HG02973 (cell line): ENCODE measurements at regions not wholly inside any gene's neighbourhood (a gene's known extent, or its start where the extent isn't known, plus 50 kb on each side); places are given as distances from the start of the nearest gene placed in this dataset.

Experiments
- ATAC-seq: cut with Tn5 transposase; IDR thresholded peaks from one replicate; pipeline ENCODE4 v1.9.1; 2021; ENCODE audit warnings: moderate library complexity; ENCODE audit not compliant: unreplicated experiment

DNA sequence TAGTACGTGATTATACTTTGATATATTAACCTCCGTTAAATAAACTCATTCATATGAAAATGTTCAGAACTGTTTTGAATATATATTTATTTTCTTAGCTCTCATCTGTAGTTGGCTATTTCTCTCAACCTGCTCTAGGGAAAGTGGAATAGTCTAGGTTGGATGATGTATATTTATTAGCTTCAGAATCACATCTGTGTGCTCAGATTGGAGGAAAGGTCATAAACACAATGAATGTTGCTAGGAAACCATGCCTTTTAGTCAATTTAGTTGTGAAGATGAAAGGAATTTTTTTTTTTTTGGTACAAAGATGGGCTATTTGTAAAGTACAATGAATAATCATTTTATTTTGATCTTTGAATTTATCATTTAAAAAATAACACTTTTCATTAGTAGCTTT lies 439.1 kb downstream of the FOXG1 start:
- no peak for ATAC-seq

DNA sequence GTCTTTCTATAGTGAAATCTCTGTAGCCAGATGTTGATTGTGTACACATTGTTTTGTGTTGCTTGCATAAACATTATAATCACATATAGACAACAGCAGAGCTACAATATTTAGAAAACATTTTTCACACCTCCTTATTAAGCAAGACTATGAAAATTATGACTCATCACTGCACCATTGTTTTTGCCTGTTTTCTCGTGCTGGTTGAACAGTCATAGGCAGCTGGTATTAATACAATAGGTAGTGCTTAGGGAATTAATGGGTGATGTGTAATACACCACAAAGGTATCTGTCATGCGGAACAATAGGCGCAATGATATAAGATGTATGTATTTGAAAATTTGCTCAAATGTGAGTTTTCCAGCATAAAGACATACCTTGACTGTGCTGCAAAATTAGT lies 449.3 kb downstream of the FOXG1 start:
- ATAC-seq = no peak

DNA sequence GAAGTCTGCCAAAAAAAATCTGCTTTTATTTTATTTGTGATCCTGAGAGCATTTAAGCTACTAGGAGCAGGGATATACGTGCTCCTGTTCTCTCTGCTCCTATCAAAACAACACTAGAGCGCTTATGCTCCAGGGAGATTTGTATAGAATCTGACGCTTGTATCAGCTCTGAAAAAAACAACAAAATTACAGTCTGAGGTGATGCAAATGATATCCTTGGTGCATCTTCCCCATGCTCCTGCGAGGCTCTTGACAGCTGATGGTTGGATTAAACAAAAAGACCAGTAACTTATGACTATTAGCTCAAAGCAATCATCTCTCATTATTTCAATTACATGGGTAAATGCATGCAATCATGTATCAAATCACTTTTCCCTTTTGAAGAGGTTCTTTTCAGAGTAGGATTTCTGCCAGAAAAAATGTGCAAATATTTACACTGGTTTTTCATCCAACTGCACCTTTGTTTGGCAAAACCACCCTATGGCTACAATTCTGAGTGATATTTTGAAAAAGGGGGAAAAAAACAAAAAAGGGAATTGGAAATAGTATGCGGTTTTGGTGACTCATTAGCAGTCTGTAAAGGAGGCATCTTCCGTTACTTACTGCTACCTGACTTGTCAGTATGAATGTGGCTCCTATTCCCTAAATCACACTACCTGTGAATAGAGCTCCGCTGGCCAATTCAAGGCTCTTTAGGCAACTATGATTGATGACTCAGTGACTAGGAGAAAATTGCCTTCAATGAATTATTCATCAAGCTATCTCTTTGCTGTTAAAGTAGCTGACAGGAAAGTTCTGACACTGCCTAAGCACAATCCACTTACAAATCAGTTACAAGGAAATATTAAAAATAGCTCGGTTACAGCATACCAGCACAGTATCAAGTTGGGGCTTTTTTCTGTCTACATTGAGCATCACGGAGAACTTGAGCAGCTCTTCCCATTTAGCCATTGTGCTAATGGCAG lies 450.0 kb downstream of the FOXG1 start:
- ATAC-seq = no peak

DNA sequence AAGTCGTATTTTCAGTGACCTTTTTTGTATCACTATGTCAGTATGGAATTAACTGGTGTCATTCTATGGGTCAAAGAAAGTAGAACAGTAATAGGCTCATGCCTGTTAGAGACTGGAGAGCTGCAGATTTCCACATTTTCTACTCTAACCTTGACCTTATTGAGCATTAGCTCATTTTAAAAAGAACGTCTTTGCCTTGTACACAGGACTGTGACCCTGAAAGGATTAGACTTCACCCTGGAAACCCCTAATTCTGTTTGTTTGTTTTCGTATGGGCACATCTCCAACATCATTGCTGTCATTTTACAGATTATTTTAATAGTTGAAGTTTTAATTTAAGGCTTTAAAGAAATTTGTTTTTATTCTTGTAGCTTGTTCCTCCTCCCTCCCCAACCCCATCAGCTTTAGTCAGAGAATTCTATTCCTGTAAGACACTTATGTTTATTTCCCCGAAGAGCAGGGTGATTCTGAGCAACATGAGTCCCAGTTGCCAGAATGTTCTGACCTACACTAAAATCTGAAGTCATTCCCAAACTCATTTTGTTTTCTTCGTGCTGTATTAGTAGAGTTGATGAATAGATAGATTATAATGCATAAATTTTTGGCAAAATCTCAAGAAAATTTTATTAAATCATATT lies 451.3 kb downstream of the FOXG1 start:
- ATAC-seq = no peak

DNA sequence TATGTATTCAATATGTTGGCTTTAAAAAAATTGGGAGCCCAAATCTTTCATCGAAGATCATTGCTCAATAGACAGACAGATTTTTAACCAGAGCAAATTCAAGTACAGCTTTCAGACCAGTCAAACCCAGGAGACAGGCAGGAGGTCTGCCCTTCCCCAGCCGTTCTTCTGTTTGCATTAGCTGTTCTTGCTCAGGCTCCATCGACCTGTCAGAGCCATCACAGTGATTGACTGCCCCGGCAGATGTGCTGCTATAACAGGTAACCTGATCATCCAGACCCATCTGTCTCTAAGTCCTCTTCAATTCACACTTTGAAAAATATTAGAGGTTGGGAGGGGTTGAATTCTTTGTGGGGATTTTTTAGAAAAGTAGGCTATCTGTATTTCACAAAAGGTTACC lies 453.5 kb downstream of the FOXG1 start:
- ATAC-seq = no peak

DNA sequence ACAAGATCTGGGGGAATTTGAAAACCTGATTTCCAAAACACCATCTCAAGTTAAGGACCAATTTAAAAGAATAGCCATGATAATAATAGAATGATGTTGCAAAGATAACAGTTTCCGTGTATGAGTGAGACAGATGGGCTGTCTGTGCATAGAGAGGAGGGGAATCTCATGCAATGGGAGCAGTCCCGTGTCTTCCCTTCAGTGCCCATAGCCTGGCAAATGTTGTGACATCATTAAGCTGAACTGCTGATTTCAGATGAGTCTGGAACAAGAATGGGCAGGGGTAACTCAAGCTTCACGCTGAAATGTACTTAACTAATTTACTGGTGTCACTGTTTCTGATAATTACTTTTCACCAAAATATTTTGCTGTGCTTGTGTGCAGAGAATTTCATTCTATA lies 454.0 kb downstream of the FOXG1 start:
- ATAC-seq = no peak

DNA sequence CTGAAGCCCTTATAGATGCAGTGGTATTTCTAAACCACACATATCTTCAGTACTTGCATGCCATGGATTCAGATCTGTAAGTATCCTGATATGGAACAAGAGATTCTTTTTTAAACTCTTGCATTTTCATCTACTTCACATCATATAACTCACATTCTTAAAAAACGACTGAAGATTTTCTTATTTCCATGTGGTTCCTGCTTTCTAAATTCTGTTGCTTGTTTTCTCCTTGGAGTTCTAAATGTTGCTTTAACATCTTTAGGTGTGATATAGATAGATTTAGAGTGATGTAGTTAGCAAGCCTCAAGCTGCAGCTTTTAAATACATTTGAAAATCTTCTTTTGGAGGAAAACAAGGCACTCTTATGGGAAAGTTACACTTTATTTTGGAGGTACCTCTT lies 455.4 kb downstream of the FOXG1 start:
- no peak for ATAC-seq

DNA sequence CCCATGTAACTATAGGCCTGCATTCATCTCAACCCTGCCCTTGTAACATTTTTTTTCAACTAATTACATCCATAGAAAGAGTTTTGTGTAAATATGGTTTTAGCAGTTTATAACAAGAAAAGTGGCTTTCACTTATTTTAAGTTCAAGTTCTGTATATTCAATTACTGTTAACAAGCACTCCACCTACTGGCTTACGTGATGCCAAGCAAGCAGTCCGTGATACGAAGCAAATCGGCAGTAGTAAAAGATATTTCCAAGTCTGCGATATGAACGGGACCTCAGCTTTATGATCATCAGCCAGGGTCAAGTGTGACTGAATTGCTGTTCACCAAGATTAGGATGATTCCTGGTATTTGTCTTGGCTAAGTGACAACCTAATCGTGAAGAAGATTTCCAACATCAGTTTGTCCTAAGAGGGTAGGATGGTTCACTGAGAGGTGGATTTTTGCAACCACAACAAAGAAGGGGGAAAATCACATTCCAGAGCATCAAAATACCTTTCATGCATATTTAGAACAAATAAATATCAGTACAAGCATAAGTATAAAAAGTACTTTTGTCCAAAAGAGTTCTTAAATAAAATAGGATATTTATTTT lies 456.2 kb downstream of the FOXG1 start:
- ATAC-seq = no peak

DNA sequence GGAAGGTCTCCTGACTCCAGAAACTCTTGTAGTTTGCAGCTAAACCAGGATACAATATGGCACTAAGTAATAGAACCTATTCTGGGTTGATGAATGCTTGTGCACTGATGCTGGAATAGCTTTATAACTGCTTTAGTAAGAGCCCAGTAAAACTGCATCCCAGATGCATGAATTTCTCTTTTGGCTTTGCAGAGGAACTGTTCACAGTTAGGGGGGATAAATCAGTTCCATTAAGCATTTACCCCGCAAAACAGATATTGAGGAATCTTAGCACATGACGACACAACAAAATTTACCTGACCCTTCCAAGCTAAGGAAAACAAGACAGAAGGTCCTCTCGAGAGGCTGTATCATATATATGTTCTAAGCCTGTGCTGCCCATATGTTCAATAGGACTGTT lies 457.4 kb downstream of the FOXG1 start:
- ATAC-seq = no peak

DNA sequence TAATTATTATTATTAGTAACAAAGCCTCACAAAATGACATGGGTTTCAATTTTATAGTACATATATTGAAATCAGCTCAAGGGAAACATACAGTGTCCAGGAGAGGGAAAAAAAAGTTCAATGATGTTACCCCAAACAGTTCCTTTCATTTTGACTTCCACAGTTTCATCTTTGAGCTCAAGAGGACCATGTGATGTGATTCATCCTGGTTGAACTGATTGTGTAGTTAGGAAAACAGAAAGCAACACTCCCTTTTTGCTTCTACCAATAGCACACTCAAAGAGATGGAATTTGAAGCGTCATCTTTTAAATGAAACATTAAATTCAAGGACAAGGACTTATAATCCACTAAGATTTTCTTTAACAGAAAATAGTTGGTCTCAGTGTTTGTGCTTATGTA lies 461.0 kb downstream of the FOXG1 start:
- ATAC-seq = no peak

DNA sequence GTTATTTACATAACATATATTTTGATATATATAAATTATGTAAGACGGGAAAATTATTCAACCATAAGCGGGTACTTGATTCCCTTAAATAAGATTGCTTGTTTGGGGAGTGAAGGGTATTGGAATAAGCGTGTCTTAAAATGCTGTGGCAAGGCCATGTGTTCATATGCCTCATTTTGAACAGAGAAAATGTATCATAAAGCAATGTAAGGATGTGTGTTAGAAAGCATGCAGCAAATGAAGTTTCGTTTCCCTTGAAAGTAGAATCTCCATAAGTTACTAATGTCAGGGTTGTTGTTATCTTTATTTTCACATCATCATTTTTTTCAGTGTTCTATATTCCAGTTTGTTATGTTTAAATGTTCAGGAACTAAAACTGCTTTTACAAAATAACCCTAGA lies 465.6 kb downstream of the FOXG1 start:
- ATAC-seq = no peak

DNA sequence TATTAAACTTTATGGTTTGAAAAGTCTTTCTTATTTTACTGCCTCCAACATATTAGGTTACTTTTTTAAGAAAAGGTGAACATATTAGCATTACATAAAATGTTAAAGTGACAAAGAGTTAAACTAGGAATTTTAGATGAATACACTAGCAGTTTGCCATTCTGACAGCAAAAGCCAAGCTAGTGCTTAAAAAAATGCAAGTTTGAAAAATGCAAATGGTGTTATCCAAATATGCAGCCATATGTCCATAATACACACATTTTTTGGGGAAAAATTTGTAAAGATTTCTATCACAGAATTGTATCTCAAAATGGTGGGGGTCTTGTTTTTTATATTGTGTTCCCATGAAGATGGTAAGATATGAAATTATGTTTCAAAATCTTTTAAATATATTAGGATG lies 466.1 kb downstream of the FOXG1 start:
- no peak for ATAC-seq

DNA sequence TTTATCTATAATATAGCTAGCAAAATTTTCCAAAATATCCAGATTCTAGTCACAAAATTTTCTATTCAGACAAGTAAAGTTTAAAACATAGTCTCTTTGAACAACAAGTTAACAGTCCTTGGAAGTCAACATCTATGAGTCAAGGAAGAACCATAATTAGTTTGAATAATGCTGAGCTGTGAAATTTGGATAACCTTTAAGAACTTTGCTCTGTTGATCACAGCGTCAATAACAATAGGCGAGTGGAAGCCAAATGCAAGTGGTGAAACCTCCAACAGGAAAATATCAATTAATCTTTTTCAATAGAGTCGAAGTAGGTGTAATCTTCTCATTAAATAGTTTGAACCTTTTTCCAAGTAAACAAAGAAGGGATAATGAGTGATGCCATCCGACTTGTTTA lies 466.6 kb downstream of the FOXG1 start:
- ATAC-seq = no peak

DNA sequence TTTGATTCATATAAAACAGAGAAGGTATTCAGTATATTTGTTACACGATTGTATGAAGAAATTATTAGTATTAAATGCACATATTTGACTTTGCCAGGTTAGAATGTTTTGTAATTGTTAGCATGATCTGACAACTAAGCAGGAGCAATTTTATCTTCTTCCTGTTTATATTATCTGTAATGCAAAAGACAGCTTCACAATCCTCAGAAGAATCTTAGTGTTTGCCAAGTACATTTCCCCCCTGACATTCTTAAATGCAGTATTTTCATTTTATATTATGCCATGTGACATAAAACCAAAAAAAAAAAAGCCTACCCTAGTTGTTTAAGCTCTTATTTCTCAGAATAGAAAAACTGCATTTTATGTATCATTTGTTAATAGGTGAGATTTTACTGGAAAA lies 469.4 kb downstream of the FOXG1 start:
- ATAC-seq = no peak

DNA sequence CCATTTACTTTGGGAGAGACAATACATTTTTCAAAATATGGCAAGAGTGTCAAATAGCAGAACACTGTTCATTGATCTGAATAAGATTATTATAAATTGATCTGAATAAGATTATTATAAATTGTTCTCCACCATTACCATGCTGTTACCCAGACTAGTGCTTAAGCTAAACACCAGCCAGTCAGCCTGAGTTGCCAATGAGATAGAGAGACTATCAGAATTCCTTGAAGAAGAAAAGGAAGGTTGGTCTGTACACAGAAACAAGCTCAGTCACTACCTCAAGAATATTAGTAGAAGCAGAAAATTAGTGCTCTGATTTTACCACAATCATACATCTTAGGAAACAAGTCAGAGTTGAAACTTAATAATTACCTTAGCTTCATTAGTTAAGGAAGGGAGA lies 469.8 kb downstream of the FOXG1 start:
- ATAC-seq = no peak

DNA sequence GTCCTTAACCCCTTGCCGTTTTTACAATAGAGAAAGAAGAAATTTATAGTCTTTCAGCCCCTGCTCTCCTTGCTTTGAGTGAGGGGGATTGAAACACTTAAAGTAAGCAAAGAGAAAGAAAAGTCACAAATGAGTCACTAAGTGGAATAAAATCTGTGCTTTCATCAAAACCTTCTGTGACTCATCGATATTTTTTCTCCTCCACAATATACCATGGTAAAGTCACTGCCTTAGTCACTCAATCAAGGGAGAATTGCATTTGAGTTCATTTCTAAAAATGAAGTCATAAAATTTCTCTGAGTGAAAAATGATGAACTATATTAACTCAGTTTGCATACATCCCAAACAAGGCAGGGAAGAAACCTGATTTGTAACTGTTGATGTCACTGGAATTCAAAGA lies 470.3 kb downstream of the FOXG1 start:
- no peak for ATAC-seq

DNA sequence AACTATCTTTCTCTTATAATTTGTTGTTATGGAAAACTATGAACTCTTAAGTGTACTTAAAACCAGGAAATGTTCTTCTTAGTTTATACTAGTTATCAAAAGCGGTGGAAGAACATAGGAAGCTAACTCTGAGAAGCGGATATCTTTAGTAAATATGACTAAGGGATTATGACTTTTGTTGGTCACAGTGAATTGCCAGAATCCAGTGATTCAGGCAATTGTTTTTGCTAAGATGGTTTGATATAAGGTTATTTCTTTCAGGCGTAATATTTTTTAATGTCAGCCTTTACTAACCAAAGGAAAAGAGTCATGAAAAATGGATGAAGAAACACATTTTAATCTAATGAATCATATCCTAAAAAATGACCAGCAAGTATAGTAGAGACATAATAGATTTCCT lies 473.5 kb downstream of the FOXG1 start:
- no peak for ATAC-seq

DNA sequence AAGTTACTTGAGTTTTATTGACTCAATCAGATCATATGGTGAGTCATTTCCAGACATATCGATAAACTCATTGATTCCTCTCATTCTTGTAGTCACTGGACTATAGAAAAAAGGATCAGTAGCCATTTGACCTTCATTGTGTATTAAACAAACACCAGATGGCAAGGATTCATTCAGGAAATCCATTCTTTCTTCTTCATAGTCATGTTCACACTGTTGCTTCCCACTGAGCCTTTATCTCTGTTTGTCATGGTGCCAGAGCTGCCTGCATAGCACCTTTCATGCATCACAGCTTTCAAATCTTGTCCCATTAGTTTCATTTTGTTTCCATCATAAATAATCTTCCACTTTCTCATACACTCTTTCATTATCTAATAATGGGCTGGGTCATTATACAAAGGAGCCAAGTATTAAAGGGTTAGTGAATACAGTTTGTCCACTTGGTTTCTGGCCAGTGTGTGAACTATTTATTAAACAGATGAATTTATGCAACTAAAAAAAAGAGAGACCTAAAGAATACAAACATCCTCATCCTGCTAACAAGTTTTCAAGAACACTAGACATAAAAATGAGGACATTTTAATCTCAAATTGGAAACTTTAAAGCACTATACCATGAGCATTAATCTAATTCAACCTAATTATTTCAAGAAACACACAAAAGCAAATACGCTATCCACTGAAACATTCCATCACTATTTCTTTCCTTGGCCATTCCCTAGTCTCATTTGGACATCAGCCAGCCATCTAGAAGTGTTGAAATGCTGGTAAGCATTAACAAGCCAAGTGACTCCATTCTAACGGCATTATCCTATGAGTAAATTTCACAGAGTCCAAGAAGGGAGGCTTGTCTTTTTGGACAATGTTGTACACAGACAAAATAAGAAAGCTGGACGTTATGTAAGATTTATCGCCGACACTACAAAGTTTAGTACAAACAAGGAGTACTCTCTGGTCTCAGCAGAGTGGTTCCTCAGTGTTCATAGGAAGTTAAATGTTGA lies 476.5 kb downstream of the FOXG1 start:
- no peak for ATAC-seq

DNA sequence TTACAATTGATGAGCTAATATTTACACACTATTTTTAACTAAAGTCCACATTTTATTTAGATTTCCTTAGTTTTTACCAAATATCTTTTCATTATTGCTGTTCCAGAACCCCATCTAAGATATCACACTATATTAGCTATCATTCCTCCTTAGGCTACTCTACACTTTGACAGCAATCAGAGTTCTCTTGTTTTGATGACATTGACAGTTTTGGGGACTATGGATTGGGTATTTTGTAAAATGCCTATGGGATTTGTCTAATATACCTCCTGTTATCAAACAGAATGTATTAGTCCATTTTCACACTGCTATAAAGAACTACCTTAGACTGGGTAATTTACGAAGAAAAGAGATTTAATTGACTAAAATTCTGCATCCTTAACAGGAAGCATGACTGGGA lies 489.1 kb downstream of the FOXG1 start:
- ATAC-seq = no peak

DNA sequence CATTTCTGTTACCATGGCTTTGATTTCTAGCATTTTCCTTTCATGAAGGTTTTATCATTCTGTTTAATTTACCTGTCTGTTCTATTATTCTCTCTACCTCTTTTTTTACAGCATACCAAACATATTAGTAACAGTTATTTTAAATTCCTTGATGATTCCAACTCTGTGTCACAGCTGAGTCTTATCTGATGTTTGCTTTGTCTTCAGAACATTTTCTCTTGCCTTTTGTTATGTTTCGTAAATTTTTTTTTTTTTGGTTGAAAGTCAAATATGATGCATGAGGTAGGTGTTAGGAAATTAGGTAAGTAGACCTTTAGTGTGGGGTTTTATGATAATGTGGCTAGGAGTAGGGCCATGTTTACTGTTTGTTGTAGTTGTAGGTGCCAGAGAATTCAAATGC lies 496.4 kb downstream of the FOXG1 start:
- no peak for ATAC-seq

DNA sequence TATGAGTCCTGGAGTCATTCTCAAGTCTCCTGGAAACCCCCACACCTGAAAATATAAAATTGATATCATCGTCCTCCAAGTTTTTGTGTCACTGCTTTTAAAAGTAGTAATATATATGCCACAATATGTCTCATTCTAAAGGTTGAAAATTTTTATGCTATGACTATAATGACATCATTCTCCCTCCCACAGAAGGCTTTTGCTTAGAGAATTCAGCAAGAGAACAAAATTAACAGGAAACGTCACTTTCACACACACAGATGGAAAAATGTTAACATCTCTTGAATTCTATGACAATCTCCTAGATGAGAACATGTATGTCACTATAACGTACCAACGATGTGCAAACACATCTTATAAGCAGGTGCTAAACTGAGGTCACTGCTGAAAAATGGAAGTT lies 498.3 kb downstream of the FOXG1 start:
- ATAC-seq = no peak
